ENCODE measurements at regions not wholly inside any gene's neighbourhood (a gene's known extent, or its start where the extent isn't known, plus 50 kb on each side); places are given as distances from the start of the nearest gene placed in this dataset.

DNA sequence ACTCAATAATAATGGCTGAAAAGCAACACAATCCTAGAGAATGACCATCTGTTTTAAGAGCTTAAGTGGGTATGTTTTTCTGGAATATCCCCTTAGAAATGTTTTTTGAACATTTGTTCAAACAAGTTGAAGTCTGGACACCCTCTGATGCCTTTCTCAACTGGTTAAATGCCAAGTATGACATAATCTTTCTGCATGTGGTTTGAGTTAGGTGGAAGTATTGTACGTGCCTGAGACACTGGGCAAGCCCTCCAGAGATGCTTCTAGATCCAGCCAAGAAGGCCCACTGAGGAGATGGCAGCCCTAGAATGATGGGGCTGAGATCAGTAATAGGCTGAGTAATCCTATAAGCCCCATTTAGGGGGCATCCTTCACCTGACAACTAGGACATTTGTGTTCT, 493.1 kb downstream of the MAGEE1 start:
- POLR2A ChIA-PET, result no interaction called here

DNA sequence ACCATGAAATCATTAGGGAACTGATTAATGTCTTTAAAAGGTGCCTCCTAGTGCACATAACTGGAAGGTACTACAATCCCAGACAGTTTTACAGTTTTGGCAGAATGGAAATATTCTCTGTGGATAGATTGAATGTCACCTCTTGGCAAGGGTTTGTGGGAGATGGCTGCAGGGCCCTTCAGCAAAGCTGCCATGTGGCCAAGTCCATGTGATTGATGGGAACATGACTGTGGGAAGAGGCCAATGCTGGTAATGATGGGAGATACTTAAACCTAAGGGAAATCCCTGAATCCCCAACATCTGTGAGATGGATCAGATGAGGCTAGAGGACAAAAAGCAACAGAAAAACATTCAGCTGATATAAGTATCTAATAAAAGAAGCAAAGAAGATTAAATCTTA, 493.7 kb downstream of the MAGEE1 start:
- H3K4me3 ChIP-seq (ENCODE audit: low read depth, low read length), result no peak overlapping the region
- H3K27ac ChIP-seq (ENCODE audit: extremely low read depth, low read depth, low read length), result no peak overlapping the region
- ChIA-PET POLR2A (no interaction called here), CTCF (no interaction called here)
- no peaks in the 10 kb centered on the region for H3K4me1 ChIP-seq (ENCODE audit: control insufficient read depth, insufficient read depth, low read length)
- no peaks in the 10 kb centered on the region for H3K9me3 ChIP-seq (ENCODE audit: control insufficient read depth, insufficient read depth, low read depth, low read length)
- H3K36me3 ChIP-seq (ENCODE audit: control insufficient read depth in 2 of 2, insufficient read depth in 1 of 2, low read length in 2 of 2), result no peaks in the 10 kb centered on the region
- TF ChIP-seq ZNF146 (tag by site-specific recombination; IDR thresholded peaks at IDR 0.05) (no peak), TRIM28 (IDR thresholded peaks at IDR 0.05; ENCODE audit: borderline replicate concordance, low read length) (no peak), ZFP37 (tag by site-specific recombination; IDR thresholded peaks at IDR 0.05) (no peak), KLF9 (tag by site-specific recombination; IDR thresholded peaks at IDR 0.05; ENCODE audit: low read depth) (no peak), ZNF660 (tag by site-specific recombination; IDR thresholded peaks at IDR 0.05) (no peak), ZNF266 (tag by site-specific recombination; IDR thresholded peaks at IDR 0.05; ENCODE audit: low read depth) (no peak), ZSCAN23 (tag by site-specific recombination; IDR thresholded peaks at IDR 0.05) (no peak), SP7 (tag by site-specific recombination; IDR thresholded peaks at IDR 0.05) (no peak), WT1 (tag by site-specific recombination; IDR thresholded peaks at IDR 0.05) (no peak), KLF10 (tag by site-specific recombination; IDR thresholded peaks at IDR 0.05) (no peak), TCF7L2 (IDR thresholded peaks at IDR 0.05; ENCODE audit: borderline replicate concordance, low read depth, low read length) (no peak)
- TF ChIP-seq, protein P1, sequence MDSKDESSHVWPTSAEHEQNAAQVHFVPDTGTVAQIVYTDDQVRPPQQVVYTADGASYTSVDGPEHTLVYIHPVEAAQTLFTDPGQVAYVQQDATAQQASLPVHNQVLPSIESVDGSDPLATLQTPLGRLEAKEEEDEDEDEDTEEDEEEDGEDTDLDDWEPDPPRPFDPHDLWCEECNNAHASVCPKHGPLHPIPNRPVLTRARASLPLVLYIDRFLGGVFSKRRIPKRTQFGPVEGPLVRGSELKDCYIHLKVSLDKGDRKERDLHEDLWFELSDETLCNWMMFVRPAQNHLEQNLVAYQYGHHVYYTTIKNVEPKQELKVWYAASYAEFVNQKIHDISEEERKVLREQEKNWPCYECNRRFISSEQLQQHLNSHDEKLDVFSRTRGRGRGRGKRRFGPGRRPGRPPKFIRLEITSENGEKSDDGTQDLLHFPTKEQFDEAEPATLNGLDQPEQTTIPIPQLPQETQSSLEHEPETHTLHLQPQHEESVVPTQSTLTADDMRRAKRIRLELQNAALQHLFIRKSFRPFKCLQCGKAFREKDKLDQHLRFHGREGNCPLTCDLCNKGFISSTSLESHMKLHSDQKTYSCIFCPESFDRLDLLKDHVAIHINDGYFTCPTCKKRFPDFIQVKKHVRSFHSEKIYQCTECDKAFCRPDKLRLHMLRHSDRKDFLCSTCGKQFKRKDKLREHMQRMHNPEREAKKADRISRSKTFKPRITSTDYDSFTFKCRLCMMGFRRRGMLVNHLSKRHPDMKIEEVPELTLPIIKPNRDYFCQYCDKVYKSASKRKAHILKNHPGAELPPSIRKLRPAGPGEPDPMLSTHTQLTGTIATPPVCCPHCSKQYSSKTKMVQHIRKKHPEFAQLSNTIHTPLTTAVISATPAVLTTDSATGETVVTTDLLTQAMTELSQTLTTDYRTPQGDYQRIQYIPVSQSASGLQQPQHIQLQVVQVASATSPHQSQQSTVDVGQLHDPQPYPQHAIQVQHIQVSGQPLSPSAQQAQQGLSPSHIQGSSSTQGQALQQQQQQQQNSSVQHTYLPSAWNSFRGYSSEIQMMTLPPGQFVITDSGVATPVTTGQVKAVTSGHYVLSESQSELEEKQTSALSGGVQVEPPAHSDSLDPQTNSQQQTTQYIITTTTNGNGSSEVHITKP (tag by site-specific recombination; IDR thresholded peaks at IDR 0.05), result no peak
- TF ChIP-seq, protein P2, sequence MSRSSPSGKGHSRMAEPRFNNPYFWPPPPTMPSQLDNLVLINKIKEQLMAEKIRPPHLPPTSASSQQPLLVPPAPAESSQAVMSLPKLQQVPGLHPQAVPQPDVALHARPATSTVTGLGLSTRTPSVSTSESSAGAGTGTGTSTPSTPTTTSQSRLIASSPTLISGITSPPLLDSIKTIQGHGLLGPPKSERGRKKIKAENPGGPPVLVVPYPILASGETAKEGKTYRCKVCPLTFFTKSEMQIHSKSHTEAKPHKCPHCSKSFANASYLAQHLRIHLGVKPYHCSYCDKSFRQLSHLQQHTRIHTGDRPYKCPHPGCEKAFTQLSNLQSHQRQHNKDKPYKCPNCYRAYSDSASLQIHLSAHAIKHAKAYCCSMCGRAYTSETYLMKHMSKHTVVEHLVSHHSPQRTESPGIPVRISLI (tag by site-specific recombination; IDR thresholded peaks at IDR 0.05), result no peak
- TF ChIP-seq, protein P3, sequence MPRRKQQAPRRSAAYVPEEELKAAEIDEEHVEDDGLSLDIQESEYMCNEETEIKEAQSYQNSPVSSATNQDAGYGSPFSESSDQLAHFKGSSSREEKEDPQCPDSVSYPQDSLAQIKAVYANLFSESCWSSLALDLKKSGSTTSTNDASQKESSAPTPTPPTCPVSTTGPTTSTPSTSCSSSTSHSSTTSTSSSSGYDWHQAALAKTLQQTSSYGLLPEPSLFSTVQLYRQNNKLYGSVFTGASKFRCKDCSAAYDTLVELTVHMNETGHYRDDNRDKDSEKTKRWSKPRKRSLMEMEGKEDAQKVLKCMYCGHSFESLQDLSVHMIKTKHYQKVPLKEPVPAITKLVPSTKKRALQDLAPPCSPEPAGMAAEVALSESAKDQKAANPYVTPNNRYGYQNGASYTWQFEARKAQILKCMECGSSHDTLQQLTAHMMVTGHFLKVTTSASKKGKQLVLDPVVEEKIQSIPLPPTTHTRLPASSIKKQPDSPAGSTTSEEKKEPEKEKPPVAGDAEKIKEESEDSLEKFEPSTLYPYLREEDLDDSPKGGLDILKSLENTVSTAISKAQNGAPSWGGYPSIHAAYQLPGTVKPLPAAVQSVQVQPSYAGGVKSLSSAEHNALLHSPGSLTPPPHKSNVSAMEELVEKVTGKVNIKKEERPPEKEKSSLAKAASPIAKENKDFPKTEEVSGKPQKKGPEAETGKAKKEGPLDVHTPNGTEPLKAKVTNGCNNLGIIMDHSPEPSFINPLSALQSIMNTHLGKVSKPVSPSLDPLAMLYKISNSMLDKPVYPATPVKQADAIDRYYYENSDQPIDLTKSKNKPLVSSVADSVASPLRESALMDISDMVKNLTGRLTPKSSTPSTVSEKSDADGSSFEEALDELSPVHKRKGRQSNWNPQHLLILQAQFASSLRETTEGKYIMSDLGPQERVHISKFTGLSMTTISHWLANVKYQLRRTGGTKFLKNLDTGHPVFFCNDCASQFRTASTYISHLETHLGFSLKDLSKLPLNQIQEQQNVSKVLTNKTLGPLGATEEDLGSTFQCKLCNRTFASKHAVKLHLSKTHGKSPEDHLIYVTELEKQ (tag by site-specific recombination; IDR thresholded peaks at IDR 0.05; ENCODE audit: borderline replicate concordance), result no peak

More for the DNA sequence above, 493.1 kb downstream of the MAGEE1 start:
- CTCF ChIA-PET, result no interaction called here
- Histone ChIP-seq H3K4me1 (ENCODE audit: control insufficient read depth, insufficient read depth, low read length) (no peaks in the 10 kb centered on the region), H3K9me3 (ENCODE audit: control insufficient read depth, insufficient read depth, low read depth, low read length) (no peaks in the 10 kb centered on the region), H3K27ac (ENCODE audit: extremely low read depth, low read depth, low read length) (no peak overlapping the region), H3K36me3 (ENCODE audit: control insufficient read depth in 2 of 2, insufficient read depth in 1 of 2, low read length in 2 of 2) (no peaks in the 10 kb centered on the region), H3K4me3 (ENCODE audit: low read depth, low read length) (no peak overlapping the region)
- TF ChIP-seq ZNF266 (tag by site-specific recombination; IDR thresholded peaks at IDR 0.05; ENCODE audit: low read depth) (no peak), GLI2 (tag by site-specific recombination; IDR thresholded peaks at IDR 0.05; ENCODE audit: borderline replicate concordance, low read depth) (no peak), FEZF1 (tag by site-specific recombination; IDR thresholded peaks at IDR 0.05) (no peak), ZNF510 (tag by site-specific recombination; IDR thresholded peaks at IDR 0.05; ENCODE audit: insufficient replicate concordance) (no peak), OSR2 (tag by site-specific recombination; IDR thresholded peaks at IDR 0.05) (no peak), ZNF121 (tag by site-specific recombination; IDR thresholded peaks at IDR 0.05) (no peak), ZFHX2 (tag by site-specific recombination; conservative IDR thresholded peaks at IDR 0.05) (no peak), ZNF146 (tag by site-specific recombination; IDR thresholded peaks at IDR 0.05) (no peak), GLIS1 (tag by site-specific recombination; IDR thresholded peaks at IDR 0.05) (no peak), ZNF548 (tag by site-specific recombination; IDR thresholded peaks at IDR 0.05) (no peak), ZNF133 (tag by site-specific recombination; IDR thresholded peaks at IDR 0.05) (no peak), ZNF302 (tag by site-specific recombination; IDR thresholded peaks at IDR 0.05; ENCODE audit: low read depth) (no peak), ZFP3 (tag by site-specific recombination; IDR thresholded peaks at IDR 0.05; ENCODE audit: low read depth) (no peak), ZNF10 (tag by site-specific recombination; IDR thresholded peaks at IDR 0.05) (no peak), ZNF23 (tag by site-specific recombination; IDR thresholded peaks at IDR 0.05; ENCODE audit: borderline replicate concordance) (no peak), ZNF830 (tag by site-specific recombination; IDR thresholded peaks at IDR 0.05; ENCODE audit: low read depth) (no peak), ZSCAN23 (tag by site-specific recombination; IDR thresholded peaks at IDR 0.05) (no peak)
- TF ChIP-seq, protein P4, sequence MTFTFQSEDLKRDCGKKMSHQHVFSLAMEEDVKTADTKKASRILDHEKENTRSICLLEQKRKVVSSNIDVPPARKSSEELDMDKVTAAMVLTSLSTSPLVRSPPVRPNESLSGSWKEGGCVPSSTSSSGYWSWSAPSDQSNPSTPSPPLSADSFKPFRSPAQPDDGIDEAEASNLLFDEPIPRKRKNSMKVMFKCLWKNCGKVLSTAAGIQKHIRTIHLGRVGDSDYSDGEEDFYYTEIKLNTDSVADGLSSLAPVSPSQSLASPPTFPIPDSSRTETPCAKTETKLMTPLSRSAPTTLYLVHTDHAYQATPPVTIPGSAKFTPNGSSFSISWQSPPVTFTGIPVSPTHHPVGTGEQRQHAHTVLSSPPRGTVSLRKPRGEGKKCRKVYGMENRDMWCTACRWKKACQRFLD (tag by site-specific recombination; IDR thresholded peaks at IDR 0.05), result no peak
- TF ChIP-seq, protein P5, sequence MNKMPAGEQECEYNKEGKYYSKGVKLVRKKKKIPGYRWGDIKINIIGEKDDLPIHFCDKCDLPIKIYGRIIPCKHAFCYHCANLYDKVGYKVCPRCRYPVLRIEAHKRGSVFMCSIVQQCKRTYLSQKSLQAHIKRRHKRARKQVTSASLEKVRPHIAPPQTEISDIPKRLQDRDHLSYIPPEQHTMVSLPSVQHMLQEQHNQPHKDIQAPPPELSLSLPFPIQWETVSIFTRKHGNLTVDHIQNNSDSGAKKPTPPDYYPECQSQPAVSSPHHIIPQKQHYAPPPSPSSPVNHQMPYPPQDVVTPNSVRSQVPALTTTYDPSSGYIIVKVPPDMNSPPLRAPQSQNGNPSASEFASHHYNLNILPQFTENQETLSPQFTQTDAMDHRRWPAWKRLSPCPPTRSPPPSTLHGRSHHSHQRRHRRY (tag by site-specific recombination; IDR thresholded peaks at IDR 0.05), result no peak
- TF ChIP-seq, protein P6, sequence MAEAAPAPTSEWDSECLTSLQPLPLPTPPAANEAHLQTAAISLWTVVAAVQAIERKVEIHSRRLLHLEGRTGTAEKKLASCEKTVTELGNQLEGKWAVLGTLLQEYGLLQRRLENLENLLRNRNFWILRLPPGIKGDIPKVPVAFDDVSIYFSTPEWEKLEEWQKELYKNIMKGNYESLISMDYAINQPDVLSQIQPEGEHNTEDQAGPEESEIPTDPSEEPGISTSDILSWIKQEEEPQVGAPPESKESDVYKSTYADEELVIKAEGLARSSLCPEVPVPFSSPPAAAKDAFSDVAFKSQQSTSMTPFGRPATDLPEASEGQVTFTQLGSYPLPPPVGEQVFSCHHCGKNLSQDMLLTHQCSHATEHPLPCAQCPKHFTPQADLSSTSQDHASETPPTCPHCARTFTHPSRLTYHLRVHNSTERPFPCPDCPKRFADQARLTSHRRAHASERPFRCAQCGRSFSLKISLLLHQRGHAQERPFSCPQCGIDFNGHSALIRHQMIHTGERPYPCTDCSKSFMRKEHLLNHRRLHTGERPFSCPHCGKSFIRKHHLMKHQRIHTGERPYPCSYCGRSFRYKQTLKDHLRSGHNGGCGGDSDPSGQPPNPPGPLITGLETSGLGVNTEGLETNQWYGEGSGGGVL (tag by site-specific recombination; IDR thresholded peaks at IDR 0.05), result no peak
